Liver (tissue), 3 donors: ENCODE measurements at regions not wholly inside any gene's neighbourhood (a gene's known extent, or its start where the extent isn't known, plus 50 kb on each side); places are given as distances from the start of the nearest gene placed in this dataset.

Experiments used
- CTCF ChIP-seq: fragments of 150-350 bp; IDR thresholded peaks from 2 replicates; pipeline ENCODE4 v1.5.1; 2017; ENCODE audit warnings: improper control_type of control experiment, low read depth, low read length; ENCODE audit not compliant: missing input control
- HNF4A ChIP-seq, 2 donors: conservative IDR thresholded peaks; 2 replicates each; pipeline ENCODE4 v1.6.1; 2016; ENCODE audit warnings: antibody characterized with exemption in 2 of 2, mild to moderate bottlenecking in 2 of 2
- JUND ChIP-seq, 2 donors: IDR thresholded peaks; 2 replicates each; pipeline ENCODE4 v1.6.1; 2016; ENCODE audit warnings: antibody characterized with exemption in 2 of 2
- MAX ChIP-seq: IDR thresholded peaks from 2 replicates; pipeline ENCODE4 v1.6.1; 2016; ENCODE audit warnings: antibody characterized with exemption
- NR2F2 ChIP-seq: IDR thresholded peaks from 2 replicates; pipeline ENCODE4 v1.6.1; 2016; ENCODE audit warnings: antibody characterized with exemption
- RAD21 ChIP-seq, 2 donors: IDR thresholded peaks; 2 replicates each; pipeline ENCODE4 v1.6.1; 2016; ENCODE audit warnings: antibody characterized with exemption in 2 of 2, mild to moderate bottlenecking in 2 of 2
- REST ChIP-seq: IDR thresholded peaks from 2 replicates; pipeline ENCODE4 v1.6.1; 2016; ENCODE audit warnings: antibody characterized with exemption, mild to moderate bottlenecking
- SP1 ChIP-seq: IDR thresholded peaks from 2 replicates; pipeline ENCODE4 v1.6.1; 2018; ENCODE audit warnings: antibody characterized with exemption, mild to moderate bottlenecking
- TAF1 ChIP-seq: conservative IDR thresholded peaks from 2 replicates; pipeline ENCODE4 v1.6.1; 2016; ENCODE audit warnings: antibody characterized with exemption, mild to moderate bottlenecking
- YY1 ChIP-seq: IDR thresholded peaks from 2 replicates; pipeline ENCODE4 v1.6.1; 2016; ENCODE audit warnings: antibody characterized with exemption, mild to moderate bottlenecking
- donor health status: healthy.
- donor health status: healthy.

- TF ChIP-seq CTCF (no peak), REST (no peak), MAX (no peak), YY1 (no peak), TAF1 (no peak), JUND (IDR thresholded peaks at IDR 0.05) (no peak), RAD21 (IDR thresholded peaks at IDR 0.05) (no peak), NR2F2 (no peak), HNF4A (conservative IDR thresholded peaks at IDR 0.05) (no peak), SP1 (no peak)
Observed at GRCh38 chr3:163347944-163348343, 1730.4 kb downstream of the SI start.
